ENCODE measurements at regions not wholly inside any gene's neighbourhood (a gene's known extent, or its start where the extent isn't known, plus 50 kb on each side); places are given as distances from the start of the nearest gene placed in this dataset.

DNA sequence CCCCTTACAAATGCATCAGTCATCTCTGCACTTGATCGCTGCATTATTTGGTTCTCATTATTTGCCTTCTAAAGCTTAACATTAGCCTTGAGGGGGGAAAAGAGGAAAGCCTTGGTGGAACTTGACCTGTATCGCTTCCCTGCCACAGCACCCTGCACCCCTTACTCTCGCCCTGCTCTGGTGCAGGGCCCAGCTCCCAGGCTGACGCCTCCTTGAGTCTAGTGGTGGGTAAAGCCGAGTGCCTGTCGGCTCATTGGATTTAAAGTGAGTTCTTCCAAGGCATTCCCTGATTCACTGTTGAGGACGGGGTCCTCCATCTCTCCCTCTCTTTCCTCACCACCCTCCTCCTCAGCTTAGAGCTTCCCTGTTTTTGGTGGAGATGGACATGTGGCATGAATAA is 145.0 kb upstream of the GYPC start:
- no peaks in the 10 kb centered on the region for H3K36me3 ChIP-seq
- no peak for DNase-seq
- H3K27ac ChIP-seq: no peak overlapping the region
- TF ChIP-seq CTCF (IDR thresholded peaks at IDR 0.05): no peak
- intact Hi-C loops (cut with DNase I): no loop called here
- H3K9me3 ChIP-seq: no peaks in the 10 kb centered on the region
- H3K4me1 ChIP-seq: no peaks in the 10 kb centered on the region
- H3K4me3 ChIP-seq: no peak overlapping the region
- H3K27me3 ChIP-seq (ENCODE audit: low read depth): no peaks in the 10 kb centered on the region
- ATAC-seq: no peak

DNA sequence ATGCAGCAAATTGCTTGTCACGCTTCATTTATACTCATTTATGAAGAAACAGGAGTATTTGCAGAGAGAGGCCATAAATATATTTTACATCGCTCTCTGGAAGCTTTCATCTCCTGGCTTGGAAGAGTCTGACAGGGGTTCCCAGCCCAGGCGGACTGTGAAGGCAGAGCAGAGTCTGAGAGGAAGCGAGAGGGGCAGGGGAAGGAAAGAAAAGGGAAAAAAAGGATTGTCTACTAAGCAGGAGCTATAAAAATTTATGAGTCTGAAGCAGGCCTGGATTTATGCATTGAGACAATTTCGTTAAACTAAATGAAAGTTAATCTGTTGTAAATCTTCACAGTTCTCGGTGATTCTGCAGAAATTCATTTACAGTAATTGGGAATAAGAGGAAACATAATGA is 143.9 kb upstream of the GYPC start:
- Histone ChIP-seq H3K27me3 (ENCODE audit: low read depth) (no peaks in the 10 kb centered on the region), H3K4me1 (no peaks in the 10 kb centered on the region), H3K4me3 (no peak overlapping the region), H3K36me3 (no peaks in the 10 kb centered on the region), H3K27ac (no peak overlapping the region), H3K9me3 (no peaks in the 10 kb centered on the region)
- DNase-seq (no peak), ATAC-seq (no peak)
- intact Hi-C loops (cut with DNase I): no loop called here
- no peak for TF ChIP-seq CTCF (IDR thresholded peaks at IDR 0.05)

- Histone ChIP-seq H3K27ac (no peak overlapping the region), H3K4me3 (no peak overlapping the region), H3K36me3 (no peaks in the 10 kb centered on the region), H3K4me1 (no peaks in the 10 kb centered on the region), H3K9me3 (no peaks in the 10 kb centered on the region), H3K27me3 (ENCODE audit: low read depth) (no peaks in the 10 kb centered on the region)
- no peak for TF ChIP-seq CTCF (IDR thresholded peaks at IDR 0.05)
- ATAC-seq (no peak), DNase-seq (no peak)
- intact Hi-C loops (cut with DNase I): no loop called here
Observed at GRCh38 chr2:126513033-126513432, 142.9 kb upstream of the GYPC start.

- TF ChIP-seq CTCF (IDR thresholded peaks at IDR 0.05): no peak
Observed at GRCh38 chr2:126515471-126515870, 140.5 kb upstream of the GYPC start.

DNA sequence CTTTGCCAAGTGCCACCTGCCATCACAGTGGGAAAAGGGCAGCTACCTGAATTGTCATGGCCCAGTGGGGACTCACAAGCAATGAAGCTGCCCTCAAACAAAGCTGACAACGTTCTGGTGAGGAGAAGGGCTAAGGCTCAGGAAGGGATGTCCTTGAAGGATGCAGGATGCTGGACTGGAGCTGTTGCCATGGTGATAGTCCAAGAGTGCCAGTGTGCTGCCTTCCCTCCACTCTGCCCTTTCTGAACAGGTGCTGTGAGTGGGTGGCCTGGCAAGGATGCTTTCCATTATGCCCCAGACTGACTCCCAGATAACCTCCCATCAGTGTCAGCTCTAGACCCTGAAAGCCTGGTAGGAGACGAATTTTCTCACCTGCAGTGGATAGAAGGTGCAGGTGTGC is 137.8 kb upstream of the GYPC start:
- intact Hi-C loops (cut with DNase I): no loop called here
- H3K27ac ChIP-seq: no peak overlapping the region
- no peaks in the 10 kb centered on the region for H3K36me3 ChIP-seq
- H3K4me1 ChIP-seq: no peaks in the 10 kb centered on the region
- no peaks in the 10 kb centered on the region for H3K9me3 ChIP-seq
- DNase-seq (no peak), ATAC-seq (no peak)
- no peaks in the 10 kb centered on the region for H3K27me3 ChIP-seq (ENCODE audit: low read depth)
- no peak overlapping the region for H3K4me3 ChIP-seq
- TF ChIP-seq CTCF (IDR thresholded peaks at IDR 0.05): no peak

More at GRCh38 chr2:126515471-126515870, 140.5 kb upstream of the GYPC start:
- ATAC-seq: no peak
- H3K27me3 ChIP-seq (ENCODE audit: low read depth): no peaks in the 10 kb centered on the region
- H3K36me3 ChIP-seq: no peaks in the 10 kb centered on the region
- no peaks in the 10 kb centered on the region for H3K4me1 ChIP-seq
- H3K27ac ChIP-seq: no peak overlapping the region
- H3K4me3 ChIP-seq: no peak overlapping the region
- intact Hi-C loops (cut with DNase I): no loop called here
- DNase-seq: no peak
- no peaks in the 10 kb centered on the region for H3K9me3 ChIP-seq
